PFSK-1 (cell line): ENCODE measurements at regions not wholly inside any gene's neighbourhood (a gene's known extent, or its start where the extent isn't known, plus 50 kb on each side); places are given as distances from the start of the nearest gene placed in this dataset.

Experiments
- FOXP2 ChIP-seq: optimal IDR thresholded peaks from 2 replicates; pipeline ENCODE3; 2011; ENCODE audit warnings: borderline replicate concordance, control low read depth, inconsistent platforms; ENCODE audit not compliant: insufficient read depth; ENCODE audit errors: extremely low read length, extremely low read depth
- POLR2AphosphoS5 ChIP-seq: IDR thresholded peaks from 2 replicates; pipeline ENCODE4 v1.6.1; 2012; ENCODE audit warnings: low read depth, mild to moderate bottlenecking, control low read depth, low read length, moderate library complexity
- REST ChIP-seq, 2 experiments: IDR thresholded peaks; 2 replicates each; pipeline versions ENCODE4 v1.6.1 to v1.8.0; 2011 to 2012; ENCODE audit warnings: low read depth in 2 of 2, low read length in 2 of 2, control low read depth in 1 of 2, inconsistent platforms in 1 of 2, mild to moderate bottlenecking in 1 of 2, moderate library complexity in 1 of 2; ENCODE audit not compliant: insufficient read depth in 1 of 2
- SIN3A ChIP-seq: IDR thresholded peaks from 2 replicates; pipeline ENCODE4 v1.6.1; 2012; ENCODE audit warnings: mild to moderate bottlenecking, low read length, moderate library complexity, borderline replicate concordance; ENCODE audit not compliant: insufficient read depth
- TAF1 ChIP-seq: IDR thresholded peaks from 2 replicates; pipeline ENCODE4 v1.6.1; 2012; ENCODE audit warnings: low read length, control low read depth, borderline replicate concordance; ENCODE audit not compliant: insufficient read depth

- no peak for TF ChIP-seq FOXP2
- no peak for TF ChIP-seq TAF1
- TF ChIP-seq POLR2AphosphoS5 = no peak
Observed at GRCh38 chr5:133892774-133893173, 75.7 kb downstream of the C5orf15 start.

GRCh38 chr5:133892306-133892705 is 76.1 kb downstream of the C5orf15 start:
- TF ChIP-seq TAF1 = no peak
- no peak for TF ChIP-seq SIN3A
- TF ChIP-seq REST (IDR thresholded peaks at IDR 0.05; ENCODE audit: insufficient read depth in 1 of 2, low read depth in 2 of 2, low read length in 2 of 2) = no peak
- TF ChIP-seq POLR2AphosphoS5 = no peak
- TF ChIP-seq FOXP2 = no peak

GRCh38 chr5:133891390-133891789 is 77.0 kb downstream of the C5orf15 start:
- no peak for TF ChIP-seq POLR2AphosphoS5
- no peak for TF ChIP-seq FOXP2
- TF ChIP-seq REST (IDR thresholded peaks at IDR 0.05; ENCODE audit: insufficient read depth in 1 of 2, low read depth in 2 of 2, low read length in 2 of 2) = no peak

- TF ChIP-seq FOXP2 = no peak
- TF ChIP-seq TAF1 = no peak
- no peak for TF ChIP-seq SIN3A
- TF ChIP-seq POLR2AphosphoS5 = no peak
- no peak for TF ChIP-seq REST (IDR thresholded peaks at IDR 0.05; ENCODE audit: insufficient read depth in 1 of 2, low read depth in 2 of 2, low read length in 2 of 2)
Observed at GRCh38 chr5:133890776-133891280, 77.6 kb downstream of the C5orf15 start.

- no peak for TF ChIP-seq POLR2AphosphoS5
- TF ChIP-seq TAF1 = no peak
- TF ChIP-seq REST (IDR thresholded peaks at IDR 0.05; ENCODE audit: insufficient read depth in 1 of 2, low read depth in 2 of 2, low read length in 2 of 2) = no peak
- TF ChIP-seq SIN3A = no peak
- TF ChIP-seq FOXP2 = no peak
Observed at GRCh38 chr5:133890314-133890713, 78.1 kb downstream of the C5orf15 start.
